IMR-90 (cell line): ENCODE measurements at regions not wholly inside any gene's neighbourhood (a gene's known extent, or its start where the extent isn't known, plus 50 kb on each side); places are given as distances from the start of the nearest gene placed in this dataset.

Source experiments
- CEBPB ChIP-seq: IDR thresholded peaks from 2 replicates; pipeline ENCODE4 v1.6.1; 2012; ENCODE audit warnings: low read depth, low read length, improper control_type of control experiment
- CHD1 ChIP-seq: IDR thresholded peaks from 2 replicates; pipeline ENCODE4 v1.6.1; 2012; ENCODE audit warnings: low read depth, low read length, improper control_type of control experiment
- MAFK ChIP-seq: IDR thresholded peaks from 2 replicates; pipeline ENCODE4 v1.6.1; 2012; ENCODE audit warnings: low read depth, low read length, improper control_type of control experiment
- POLR2A ChIP-seq: IDR thresholded peaks from 2 replicates; pipeline ENCODE4 v1.6.1; 2012; ENCODE audit warnings: mild to moderate bottlenecking, low read depth, low read length
- RAD21 ChIP-seq: IDR thresholded peaks from 2 replicates; pipeline ENCODE4 v1.6.1; 2012; ENCODE audit warnings: low read length, improper control_type of control experiment
- RFX5 ChIP-seq: IDR thresholded peaks from 2 replicates; pipeline ENCODE4 v1.8.0; 2012; ENCODE audit warnings: low read depth, mild to moderate bottlenecking, low read length, moderate library complexity
- TF ChIP-seq, protein P1 (sequence below): conservative IDR thresholded peaks from 2 replicates; pipeline ENCODE4 v1.5.1; 2012; ENCODE audit warnings: mild to moderate bottlenecking, low read depth, low read length, improper control_type of control experiment
- TF ChIP-seq, protein P2 (sequence below): fragments of 150-350 bp; IDR thresholded peaks from 2 replicates; pipeline ENCODE4 v1.6.1; 2017; ENCODE audit warnings: mild to moderate bottlenecking, antibody characterized with exemption, low read length, low read depth
- TF ChIP-seq, protein P3 (sequence below): fragments of 150-350 bp; IDR thresholded peaks from 2 replicates; pipeline ENCODE4 v1.6.1; 2016; ENCODE audit warnings: low read depth, mild to moderate bottlenecking, low read length, moderate library complexity, borderline replicate concordance

DNA sequence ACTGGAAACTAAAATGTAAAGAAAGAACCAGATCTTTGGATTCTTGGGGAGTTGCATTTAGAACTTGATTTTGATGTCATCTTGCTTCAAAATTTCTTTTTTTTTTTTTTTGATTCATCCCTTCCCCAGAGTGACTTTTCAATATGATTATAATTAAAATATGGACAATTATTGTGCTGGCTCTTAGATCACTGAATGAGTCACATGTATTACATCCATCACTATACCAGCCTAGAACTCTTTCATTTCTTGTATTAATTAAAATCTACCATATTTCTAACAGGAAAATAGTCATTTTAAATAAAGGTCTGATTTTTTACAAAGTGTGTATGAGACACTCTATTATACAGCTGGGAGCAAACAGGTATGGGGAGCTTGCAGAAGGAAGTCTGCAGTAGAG lies 269.5 kb upstream of the AKR1E2 start:
- TF ChIP-seq, protein P1, sequence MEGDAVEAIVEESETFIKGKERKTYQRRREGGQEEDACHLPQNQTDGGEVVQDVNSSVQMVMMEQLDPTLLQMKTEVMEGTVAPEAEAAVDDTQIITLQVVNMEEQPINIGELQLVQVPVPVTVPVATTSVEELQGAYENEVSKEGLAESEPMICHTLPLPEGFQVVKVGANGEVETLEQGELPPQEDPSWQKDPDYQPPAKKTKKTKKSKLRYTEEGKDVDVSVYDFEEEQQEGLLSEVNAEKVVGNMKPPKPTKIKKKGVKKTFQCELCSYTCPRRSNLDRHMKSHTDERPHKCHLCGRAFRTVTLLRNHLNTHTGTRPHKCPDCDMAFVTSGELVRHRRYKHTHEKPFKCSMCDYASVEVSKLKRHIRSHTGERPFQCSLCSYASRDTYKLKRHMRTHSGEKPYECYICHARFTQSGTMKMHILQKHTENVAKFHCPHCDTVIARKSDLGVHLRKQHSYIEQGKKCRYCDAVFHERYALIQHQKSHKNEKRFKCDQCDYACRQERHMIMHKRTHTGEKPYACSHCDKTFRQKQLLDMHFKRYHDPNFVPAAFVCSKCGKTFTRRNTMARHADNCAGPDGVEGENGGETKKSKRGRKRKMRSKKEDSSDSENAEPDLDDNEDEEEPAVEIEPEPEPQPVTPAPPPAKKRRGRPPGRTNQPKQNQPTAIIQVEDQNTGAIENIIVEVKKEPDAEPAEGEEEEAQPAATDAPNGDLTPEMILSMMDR = no peak
- TF ChIP-seq, protein P2, sequence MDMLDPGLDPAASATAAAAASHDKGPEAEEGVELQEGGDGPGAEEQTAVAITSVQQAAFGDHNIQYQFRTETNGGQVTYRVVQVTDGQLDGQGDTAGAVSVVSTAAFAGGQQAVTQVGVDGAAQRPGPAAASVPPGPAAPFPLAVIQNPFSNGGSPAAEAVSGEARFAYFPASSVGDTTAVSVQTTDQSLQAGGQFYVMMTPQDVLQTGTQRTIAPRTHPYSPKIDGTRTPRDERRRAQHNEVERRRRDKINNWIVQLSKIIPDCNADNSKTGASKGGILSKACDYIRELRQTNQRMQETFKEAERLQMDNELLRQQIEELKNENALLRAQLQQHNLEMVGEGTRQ = no peak
- no peak for TF ChIP-seq POLR2A
- TF ChIP-seq MAFK = no peak
- no peak for TF ChIP-seq CHD1
- TF ChIP-seq RFX5 = no peak
- TF ChIP-seq, protein P3, sequence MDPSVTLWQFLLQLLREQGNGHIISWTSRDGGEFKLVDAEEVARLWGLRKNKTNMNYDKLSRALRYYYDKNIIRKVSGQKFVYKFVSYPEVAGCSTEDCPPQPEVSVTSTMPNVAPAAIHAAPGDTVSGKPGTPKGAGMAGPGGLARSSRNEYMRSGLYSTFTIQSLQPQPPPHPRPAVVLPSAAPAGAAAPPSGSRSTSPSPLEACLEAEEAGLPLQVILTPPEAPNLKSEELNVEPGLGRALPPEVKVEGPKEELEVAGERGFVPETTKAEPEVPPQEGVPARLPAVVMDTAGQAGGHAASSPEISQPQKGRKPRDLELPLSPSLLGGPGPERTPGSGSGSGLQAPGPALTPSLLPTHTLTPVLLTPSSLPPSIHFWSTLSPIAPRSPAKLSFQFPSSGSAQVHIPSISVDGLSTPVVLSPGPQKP = no peak
- no peak for TF ChIP-seq CEBPB
- no peak for TF ChIP-seq RAD21
